22Rv1 (cell line): ENCODE measurements at regions not wholly inside any gene's neighbourhood (a gene's known extent, or its start where the extent isn't known, plus 50 kb on each side); places are given as distances from the start of the nearest gene placed in this dataset.

ENCODE experiments used
- CTCF ChIP-seq: fragments of 450-650 bp; IDR thresholded peaks from 2 replicates; pipeline ENCODE4 v1.5.1; 2017; ENCODE audit warnings: mild to moderate bottlenecking
- ZFX ChIP-seq: fragments of 450-650 bp; IDR thresholded peaks from 2 replicates; pipeline ENCODE4 v1.6.1; 2017; ENCODE audit warnings: antibody characterized with exemption, borderline replicate concordance

GRCh38 chr4:63218856-63219255, 1190.4 kb downstream of the TECRL start:
- TF ChIP-seq CTCF (no peak), ZFX (no peak)
